ENCODE measurements at regions not wholly inside any gene's neighbourhood (a gene's known extent, or its start where the extent isn't known, plus 50 kb on each side); places are given as distances from the start of the nearest gene placed in this dataset.

DNA sequence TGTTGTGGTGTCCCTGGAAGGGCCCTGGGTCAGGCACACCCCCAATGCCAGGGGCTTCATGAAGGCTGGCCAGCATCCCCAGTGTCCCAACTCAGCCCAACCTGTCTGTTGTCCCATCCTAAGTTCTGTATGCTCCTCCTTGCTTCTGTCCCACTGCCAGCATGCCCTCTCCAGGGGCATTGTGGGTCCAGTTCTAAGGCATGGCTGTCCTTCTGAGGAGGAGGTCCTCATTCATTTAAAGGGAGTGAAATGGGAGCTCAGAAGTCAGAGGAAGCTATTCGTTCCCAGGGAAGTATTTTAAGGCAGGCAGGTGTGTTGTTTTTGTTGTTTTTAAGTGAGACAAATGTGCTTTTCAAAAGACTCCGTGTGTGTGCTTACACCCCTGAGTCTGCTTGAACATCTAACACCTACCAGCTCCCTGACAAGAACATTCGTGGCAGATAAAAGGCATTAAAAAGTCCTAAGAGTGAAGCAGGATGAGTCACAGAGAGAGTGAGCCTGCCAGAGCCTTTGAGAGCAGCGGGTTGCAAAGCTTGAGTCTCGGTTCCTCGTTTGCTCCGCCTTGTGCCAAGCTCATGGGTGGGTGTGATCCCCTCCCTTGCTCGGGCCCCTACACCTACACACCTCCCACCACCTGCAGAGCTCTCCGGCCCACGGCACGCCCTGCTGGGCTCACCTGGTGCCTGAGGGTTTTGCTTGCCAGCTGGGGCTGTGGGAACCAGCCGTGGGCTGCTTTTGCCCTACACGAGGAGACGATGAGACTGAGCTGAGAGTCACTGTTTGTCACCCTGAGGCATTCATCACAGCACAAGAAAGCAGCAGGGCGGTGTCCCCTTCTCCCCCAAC is 183.4 kb upstream of the TOPAZ1 start:
- TF ChIP-seq, protein P1, sequence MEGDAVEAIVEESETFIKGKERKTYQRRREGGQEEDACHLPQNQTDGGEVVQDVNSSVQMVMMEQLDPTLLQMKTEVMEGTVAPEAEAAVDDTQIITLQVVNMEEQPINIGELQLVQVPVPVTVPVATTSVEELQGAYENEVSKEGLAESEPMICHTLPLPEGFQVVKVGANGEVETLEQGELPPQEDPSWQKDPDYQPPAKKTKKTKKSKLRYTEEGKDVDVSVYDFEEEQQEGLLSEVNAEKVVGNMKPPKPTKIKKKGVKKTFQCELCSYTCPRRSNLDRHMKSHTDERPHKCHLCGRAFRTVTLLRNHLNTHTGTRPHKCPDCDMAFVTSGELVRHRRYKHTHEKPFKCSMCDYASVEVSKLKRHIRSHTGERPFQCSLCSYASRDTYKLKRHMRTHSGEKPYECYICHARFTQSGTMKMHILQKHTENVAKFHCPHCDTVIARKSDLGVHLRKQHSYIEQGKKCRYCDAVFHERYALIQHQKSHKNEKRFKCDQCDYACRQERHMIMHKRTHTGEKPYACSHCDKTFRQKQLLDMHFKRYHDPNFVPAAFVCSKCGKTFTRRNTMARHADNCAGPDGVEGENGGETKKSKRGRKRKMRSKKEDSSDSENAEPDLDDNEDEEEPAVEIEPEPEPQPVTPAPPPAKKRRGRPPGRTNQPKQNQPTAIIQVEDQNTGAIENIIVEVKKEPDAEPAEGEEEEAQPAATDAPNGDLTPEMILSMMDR (IDR thresholded peaks at IDR 0.05): no peak
- TF ChIP-seq, protein P2, sequence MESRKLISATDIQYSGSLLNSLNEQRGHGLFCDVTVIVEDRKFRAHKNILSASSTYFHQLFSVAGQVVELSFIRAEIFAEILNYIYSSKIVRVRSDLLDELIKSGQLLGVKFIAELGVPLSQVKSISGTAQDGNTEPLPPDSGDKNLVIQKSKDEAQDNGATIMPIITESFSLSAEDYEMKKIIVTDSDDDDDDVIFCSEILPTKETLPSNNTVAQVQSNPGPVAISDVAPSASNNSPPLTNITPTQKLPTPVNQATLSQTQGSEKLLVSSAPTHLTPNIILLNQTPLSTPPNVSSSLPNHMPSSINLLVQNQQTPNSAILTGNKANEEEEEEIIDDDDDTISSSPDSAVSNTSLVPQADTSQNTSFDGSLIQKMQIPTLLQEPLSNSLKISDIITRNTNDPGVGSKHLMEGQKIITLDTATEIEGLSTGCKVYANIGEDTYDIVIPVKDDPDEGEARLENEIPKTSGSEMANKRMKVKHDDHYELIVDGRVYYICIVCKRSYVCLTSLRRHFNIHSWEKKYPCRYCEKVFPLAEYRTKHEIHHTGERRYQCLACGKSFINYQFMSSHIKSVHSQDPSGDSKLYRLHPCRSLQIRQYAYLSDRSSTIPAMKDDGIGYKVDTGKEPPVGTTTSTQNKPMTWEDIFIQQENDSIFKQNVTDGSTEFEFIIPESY (IDR thresholded peaks at IDR 0.05; ENCODE audit: borderline replicate concordance, low read depth): no peak
- TF ChIP-seq SMC3 (IDR thresholded peaks at IDR 0.05; ENCODE audit: low read depth, low read length): no peak
- TF ChIP-seq POLR2AphosphoS5 (IDR thresholded peaks at IDR 0.05; ENCODE audit: low read depth, low read length): no peak
- TF ChIP-seq, protein P3, sequence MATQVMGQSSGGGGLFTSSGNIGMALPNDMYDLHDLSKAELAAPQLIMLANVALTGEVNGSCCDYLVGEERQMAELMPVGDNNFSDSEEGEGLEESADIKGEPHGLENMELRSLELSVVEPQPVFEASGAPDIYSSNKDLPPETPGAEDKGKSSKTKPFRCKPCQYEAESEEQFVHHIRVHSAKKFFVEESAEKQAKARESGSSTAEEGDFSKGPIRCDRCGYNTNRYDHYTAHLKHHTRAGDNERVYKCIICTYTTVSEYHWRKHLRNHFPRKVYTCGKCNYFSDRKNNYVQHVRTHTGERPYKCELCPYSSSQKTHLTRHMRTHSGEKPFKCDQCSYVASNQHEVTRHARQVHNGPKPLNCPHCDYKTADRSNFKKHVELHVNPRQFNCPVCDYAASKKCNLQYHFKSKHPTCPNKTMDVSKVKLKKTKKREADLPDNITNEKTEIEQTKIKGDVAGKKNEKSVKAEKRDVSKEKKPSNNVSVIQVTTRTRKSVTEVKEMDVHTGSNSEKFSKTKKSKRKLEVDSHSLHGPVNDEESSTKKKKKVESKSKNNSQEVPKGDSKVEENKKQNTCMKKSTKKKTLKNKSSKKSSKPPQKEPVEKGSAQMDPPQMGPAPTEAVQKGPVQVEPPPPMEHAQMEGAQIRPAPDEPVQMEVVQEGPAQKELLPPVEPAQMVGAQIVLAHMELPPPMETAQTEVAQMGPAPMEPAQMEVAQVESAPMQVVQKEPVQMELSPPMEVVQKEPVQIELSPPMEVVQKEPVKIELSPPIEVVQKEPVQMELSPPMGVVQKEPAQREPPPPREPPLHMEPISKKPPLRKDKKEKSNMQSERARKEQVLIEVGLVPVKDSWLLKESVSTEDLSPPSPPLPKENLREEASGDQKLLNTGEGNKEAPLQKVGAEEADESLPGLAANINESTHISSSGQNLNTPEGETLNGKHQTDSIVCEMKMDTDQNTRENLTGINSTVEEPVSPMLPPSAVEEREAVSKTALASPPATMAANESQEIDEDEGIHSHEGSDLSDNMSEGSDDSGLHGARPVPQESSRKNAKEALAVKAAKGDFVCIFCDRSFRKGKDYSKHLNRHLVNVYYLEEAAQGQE (IDR thresholded peaks at IDR 0.05; ENCODE audit: low read depth, low read length): no peak
- TF ChIP-seq EZH2phosphoT487 (IDR thresholded peaks at IDR 0.05; ENCODE audit: borderline replicate concordance, low read depth): no peak
- peak; percentile 69; the same call in 1 of the 2 replicates for TF ChIP-seq FOSL2 (IDR thresholded peaks at IDR 0.05; ENCODE audit: borderline replicate concordance, low read depth)
- no peak for TF ChIP-seq YY1 (IDR thresholded peaks at IDR 0.05; ENCODE audit: low read depth)
- TF ChIP-seq, protein P4, sequence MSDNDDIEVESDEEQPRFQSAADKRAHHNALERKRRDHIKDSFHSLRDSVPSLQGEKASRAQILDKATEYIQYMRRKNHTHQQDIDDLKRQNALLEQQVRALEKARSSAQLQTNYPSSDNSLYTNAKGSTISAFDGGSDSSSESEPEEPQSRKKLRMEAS (IDR thresholded peaks at IDR 0.05; ENCODE audit: low read depth): no peak
- no peak for TF ChIP-seq TEAD4 (IDR thresholded peaks at IDR 0.05; ENCODE audit: borderline replicate concordance, insufficient read depth)
